Endodermal cell (in vitro differentiated cells): ENCODE measurements at regions not wholly inside any gene's neighbourhood (a gene's known extent, or its start where the extent isn't known, plus 50 kb on each side); places are given as distances from the start of the nearest gene placed in this dataset.

Experiments
- DNase-seq: peaks from one replicate; pipeline ENCODE4 v3.0.0-alpha.2; 2017
- H3K27ac ChIP-seq: 2 replicates; pipeline ENCODE4 v1.5.1; 2013; ENCODE audit warnings: mild to moderate bottlenecking, low read depth, low read length, moderate library complexity
- H3K27me3 ChIP-seq: 2 replicates; pipeline ENCODE4 v1.6.1; 2013; ENCODE audit warnings: mild to moderate bottlenecking, low read length, moderate library complexity; ENCODE audit not compliant: insufficient read depth, control insufficient read depth, poor library complexity, severe bottlenecking
- H3K36me3 ChIP-seq: 2 replicates; pipeline ENCODE4 v1.7.0; 2013; ENCODE audit warnings: mild to moderate bottlenecking, low read length, moderate library complexity; ENCODE audit not compliant: control insufficient read depth, insufficient read depth
- H3K4me1 ChIP-seq: one replicate; pipeline ENCODE4 v1.7.0; 2013; ENCODE audit warnings: low read length; ENCODE audit not compliant: control insufficient read depth, insufficient read depth
- H3K4me3 ChIP-seq: 2 replicates; pipeline ENCODE4 v1.5.1; 2013; ENCODE audit warnings: mild to moderate bottlenecking, low read length, moderate library complexity
- H3K9ac ChIP-seq: 2 replicates; pipeline ENCODE4 v1.6.1; 2013; ENCODE audit warnings: mild to moderate bottlenecking, low read length, moderate library complexity; ENCODE audit not compliant: poor library complexity, severe bottlenecking; ENCODE audit errors: extremely low read depth
- H3K9me3 ChIP-seq: 2 replicates; pipeline ENCODE4 v1.6.1; 2013; ENCODE audit warnings: mild to moderate bottlenecking, low read length, moderate library complexity; ENCODE audit not compliant: control insufficient read depth
- H3K27ac Mint-ChIP-seq: 2 replicates; pipeline ENCODE4 v1.8.0; 2020; ENCODE audit warnings: mixed read lengths
- H3K27me3 Mint-ChIP-seq: 2 replicates; pipeline ENCODE4 v1.8.0; 2021; ENCODE audit warnings: mild to moderate bottlenecking, mixed read lengths; ENCODE audit not compliant: insufficient read depth
- H3K36me3 Mint-ChIP-seq: 2 replicates; pipeline ENCODE4 v1.8.0; 2020; ENCODE audit warnings: low read depth, mixed read lengths
- H3K4me1 Mint-ChIP-seq: 2 replicates; pipeline ENCODE4 v1.8.0; 2020; ENCODE audit warnings: mixed read lengths
- H3K4me3 Mint-ChIP-seq: 2 replicates; pipeline ENCODE4 v1.8.0; 2020; ENCODE audit warnings: mild to moderate bottlenecking, moderate library complexity, mixed read lengths
- H3K9me3 Mint-ChIP-seq: 2 replicates; pipeline ENCODE4 v1.8.0; 2020; ENCODE audit warnings: mild to moderate bottlenecking, mixed read lengths
- CTCF ChIP-seq: fragments of 200-600 bp; sonication (generic); conservative IDR thresholded peaks from 2 replicates; pipeline ENCODE4 v1.5.0; 2021; ENCODE audit warnings: antibody characterized with exemption, mild to moderate bottlenecking
- WGBS, 2 experiments: methylation state at CpG; one replicate each; pipeline versions ENCODE4 v1.1.5 to v1.1.7; 2013; ENCODE audit warnings: missing lambda C conversion rate in 2 of 2, mixed read lengths in 1 of 2; ENCODE audit not compliant: insufficient coverage in 1 of 2, insufficient read length in 1 of 2; 5-methylcytosine and 5-hydroxymethylcytosine counted together

- Mint-ChIP-seq H3K27me3 (no peaks in the 10 kb centered on the region), H3K4me1 (peaks cover 3% of the 10 kb centered on the region), H3K9me3 (peaks cover 9% of the 10 kb centered on the region), H3K27ac (no peak overlapping the region), H3K36me3 (no peaks in the 10 kb centered on the region), H3K4me3 (no peak overlapping the region)
- Histone ChIP-seq H3K27ac (no peak overlapping the region), H3K9me3 (peaks cover 11% of the 10 kb centered on the region), H3K4me1 (no peaks in the 10 kb centered on the region), H3K36me3 (no peaks in the 10 kb centered on the region), H3K4me3 (no peak overlapping the region), H3K9ac (no peak overlapping the region), H3K27me3 (no peaks in the 10 kb centered on the region)
- 100% methylated on average over 1 of the region's 1 CpG; no CpG with 5 or more reads in 1 of the 2 experiments for WGBS, 2 experiments
- no peak for DNase-seq
- no peak for TF ChIP-seq CTCF
Measured at GRCh38 chr5:101018299-101018698, 115.2 kb upstream of the ST8SIA4 start.

GRCh38 chr5:101012880-101013279 is 109.8 kb upstream of the ST8SIA4 start:
- Histone ChIP-seq H3K27ac (no peak overlapping the region), H3K4me1 (peaks cover 10% of the 10 kb centered on the region), H3K36me3 (no peaks in the 10 kb centered on the region), H3K9me3 (peaks cover 20% of the 10 kb centered on the region), H3K4me3 (no peak overlapping the region), H3K27me3 (no peaks in the 10 kb centered on the region), H3K9ac (no peak overlapping the region)
- no peak for DNase-seq
- Mint-ChIP-seq H3K27me3 (no peaks in the 10 kb centered on the region), H3K36me3 (no peaks in the 10 kb centered on the region), H3K27ac (no peak overlapping the region), H3K4me3 (no peak overlapping the region), H3K9me3 (peaks cover 4% of the 10 kb centered on the region), H3K4me1 (peaks cover 17% of the 10 kb centered on the region)
- TF ChIP-seq CTCF, result peak; percentile 63
- WGBS, 2 experiments, result 57% methylated on average over 1 of the region's 2 CpGs; no CpG with 5 or more reads in 1 of the 2 experiments

GRCh38 chr5:101009758-101010519 is 106.9 kb upstream of the ST8SIA4 start:
- H3K9ac ChIP-seq, result no peak overlapping the region
- Mint-ChIP-seq H3K36me3 (peaks cover 6% of the 10 kb centered on the region), H3K4me1 (peaks cover 17% of the 10 kb centered on the region), H3K9me3 (peaks cover 20% of the 10 kb centered on the region), H3K27ac (peak overlapping the region; percentile 74), H3K4me3 (peak overlapping the region; percentile 3), H3K27me3 (no peaks in the 10 kb centered on the region)
- TF ChIP-seq CTCF, result no peak
- WGBS, 2 experiments, result 58 to 67% methylated on average over 8 to 9 of the region's 9 CpGs
- peaks cover 11% of the 10 kb centered on the region for H3K9me3 ChIP-seq
- no peak for DNase-seq
- peak overlapping the region; percentile 2 for H3K4me3 ChIP-seq
- H3K27ac ChIP-seq, result no peak overlapping the region
- H3K4me1 ChIP-seq, result peaks cover 10% of the 10 kb centered on the region
- no peaks in the 10 kb centered on the region for H3K27me3 ChIP-seq
- no peaks in the 10 kb centered on the region for H3K36me3 ChIP-seq
